H9 (cell line): ENCODE measurements at regions not wholly inside any gene's neighbourhood (a gene's known extent, or its start where the extent isn't known, plus 50 kb on each side); places are given as distances from the start of the nearest gene placed in this dataset.

Source experiments
- DNase-seq: peaks from one replicate; pipeline ENCODE4 v3.0.0-alpha.2; 2017
- H2AFZ ChIP-seq: one replicate; pipeline ENCODE4 v1.6.1; 2013; ENCODE audit warnings: mild to moderate bottlenecking, low read length, control low read depth, moderate library complexity
- H2AK5ac ChIP-seq: 2 replicates; pipeline ENCODE4 v1.6.1; 2013; ENCODE audit warnings: low read length, control low read depth, mixed read lengths; ENCODE audit not compliant: insufficient read length
- H2BK120ac ChIP-seq: one replicate; pipeline ENCODE4 v1.6.1; 2013; ENCODE audit warnings: low read depth, mild to moderate bottlenecking, low read length, control low read depth, inconsistent platforms; ENCODE audit not compliant: poor library complexity, severe bottlenecking
- H2BK12ac ChIP-seq: 2 replicates; pipeline ENCODE4 v1.6.1; 2013; ENCODE audit warnings: low read length, control low read depth, mixed read lengths, low read depth; ENCODE audit not compliant: insufficient read length
- H2BK15ac ChIP-seq: 2 replicates; pipeline ENCODE4 v1.6.1; 2013; ENCODE audit warnings: low read depth, low read length, control low read depth
- H2BK20ac ChIP-seq: one replicate; pipeline ENCODE4 v1.6.1; 2013; ENCODE audit warnings: low read depth, mild to moderate bottlenecking, low read length, control low read depth, inconsistent platforms; ENCODE audit not compliant: poor library complexity, severe bottlenecking
- H2BK5ac ChIP-seq: 2 replicates; pipeline ENCODE4 v1.6.1; 2013; ENCODE audit warnings: low read length, control low read depth, mixed read lengths; ENCODE audit not compliant: insufficient read length
- H3K14ac ChIP-seq: 2 replicates; pipeline ENCODE4 v1.6.1; 2013; ENCODE audit warnings: low read length, control low read depth; ENCODE audit not compliant: insufficient read depth
- H3K18ac ChIP-seq: 2 replicates; pipeline ENCODE4 v1.6.1; 2013; ENCODE audit warnings: low read depth, mild to moderate bottlenecking, mixed read lengths, low read length, control low read depth; ENCODE audit not compliant: insufficient read length
- H3K23ac ChIP-seq: 2 replicates; pipeline ENCODE4 v1.6.1; 2013; ENCODE audit warnings: low read length, control low read depth, mixed read lengths, low read depth; ENCODE audit not compliant: insufficient read length
- H3K23me2 ChIP-seq: 2 replicates; pipeline ENCODE4 v1.6.1; 2013; ENCODE audit warnings: low read depth, mild to moderate bottlenecking, mixed read lengths, low read length, control low read depth; ENCODE audit not compliant: insufficient read length, poor library complexity, severe bottlenecking
- H3K27ac ChIP-seq: 2 replicates; pipeline ENCODE4 v1.5.1; 2013; ENCODE audit warnings: low read length, control low read depth, mixed read lengths, low read depth; ENCODE audit not compliant: insufficient read length
- H3K27me3 ChIP-seq: 2 replicates; pipeline ENCODE4 v1.6.1; 2013; ENCODE audit warnings: low read length, control low read depth, inconsistent platforms; ENCODE audit not compliant: insufficient read depth
- H3K4ac ChIP-seq: 2 replicates; pipeline ENCODE4 v1.6.1; 2013; ENCODE audit warnings: low read depth, mild to moderate bottlenecking, control low read depth, inconsistent platforms, low read length, moderate library complexity
- H3K4me1 ChIP-seq: 2 replicates; pipeline ENCODE4 v1.6.1; 2013; ENCODE audit warnings: low read length, control low read depth, inconsistent platforms; ENCODE audit not compliant: insufficient read depth
- H3K4me2 ChIP-seq: 2 replicates; pipeline ENCODE4 v1.6.1; 2013; ENCODE audit warnings: low read length, control low read depth, mixed read lengths; ENCODE audit not compliant: insufficient read length, insufficient read depth
- H3K56ac ChIP-seq: 2 replicates; pipeline ENCODE4 v1.6.1; 2013; ENCODE audit warnings: low read depth, mild to moderate bottlenecking, mixed read lengths, low read length, control low read depth; ENCODE audit not compliant: insufficient read length
- H3K79me1 ChIP-seq: 2 replicates; pipeline ENCODE4 v1.6.1; 2013; ENCODE audit warnings: low read depth, mild to moderate bottlenecking, moderate library complexity, low read length, control low read depth, inconsistent platforms; ENCODE audit not compliant: insufficient read depth, poor library complexity, severe bottlenecking
- H3K79me2 ChIP-seq: 2 replicates; pipeline ENCODE4 v1.6.1; 2013; ENCODE audit warnings: low read length, control low read depth, inconsistent platforms; ENCODE audit not compliant: insufficient read depth
- H3K9ac ChIP-seq: 2 replicates; pipeline ENCODE4 v1.6.1; 2013; ENCODE audit warnings: low read length, control low read depth, mixed read lengths; ENCODE audit not compliant: insufficient read length; ENCODE audit errors: extremely low read depth
- H3K9me3 ChIP-seq: one replicate; pipeline ENCODE4 v1.6.1; 2013; ENCODE audit warnings: low read depth, low read length, inconsistent platforms; ENCODE audit not compliant: control insufficient read depth
- H3T11ph ChIP-seq: one replicate; pipeline ENCODE4 v1.6.1; 2013; ENCODE audit warnings: mild to moderate bottlenecking, low read length, control low read depth, inconsistent platforms
- H4K20me1 ChIP-seq: one replicate; pipeline ENCODE4 v1.6.1; 2013; ENCODE audit not compliant: control insufficient read depth, insufficient read length, insufficient read depth
- H4K5ac ChIP-seq: 2 replicates; pipeline ENCODE4 v1.6.1; 2013; ENCODE audit warnings: low read depth, mild to moderate bottlenecking, mixed read lengths, low read length, control low read depth; ENCODE audit not compliant: insufficient read length
- H4K8ac ChIP-seq: replicated peaks from 2 replicates; pipeline ENCODE4 v1.6.1; 2013; ENCODE audit warnings: low read length, control low read depth, mixed read lengths, low read depth; ENCODE audit not compliant: insufficient read length
- H4K91ac ChIP-seq: 2 replicates; pipeline ENCODE4 v1.6.1; 2013; ENCODE audit warnings: low read depth, mild to moderate bottlenecking, moderate library complexity, mixed read lengths, low read length, control low read depth; ENCODE audit not compliant: insufficient read length
- H3K27ac Mint-ChIP-seq, 3 experiments: 2 replicates in 2 of 3; 3 replicates in 1 of 3; pipeline ENCODE4 v1.8.0; 2020 to 2021; ENCODE audit warnings: mixed read lengths in 3 of 3, mild to moderate bottlenecking in 1 of 3, moderate library complexity in 1 of 3
- H3K27me3 Mint-ChIP-seq: 2 replicates; pipeline ENCODE4 v1.8.0; 2021; ENCODE audit warnings: low read depth, mild to moderate bottlenecking, moderate library complexity, mixed read lengths
- H3K36me3 Mint-ChIP-seq, 3 experiments: 2 replicates in 2 of 3; 3 replicates in 1 of 3; pipeline ENCODE4 v1.8.0; 2020 to 2021; ENCODE audit warnings: low read depth in 3 of 3, mixed read lengths in 3 of 3; ENCODE audit not compliant: insufficient read depth in 1 of 3
- H3K4me1 Mint-ChIP-seq, 2 experiments: 2 replicates each; pipeline ENCODE4 v1.8.0; 2020; ENCODE audit warnings: mixed read lengths in 2 of 2
- H3K4me3 Mint-ChIP-seq, 2 experiments: 2 replicates in 1 of 2; 3 replicates in 1 of 2; pipeline ENCODE4 v1.8.0; 2020 to 2021; ENCODE audit warnings: mild to moderate bottlenecking in 2 of 2, mixed read lengths in 2 of 2, moderate library complexity in 1 of 2
- H3K9me3 Mint-ChIP-seq, 2 experiments: 2 replicates in 1 of 2; 3 replicates in 1 of 2; pipeline ENCODE4 v1.8.0; 2020; ENCODE audit warnings: mild to moderate bottlenecking in 2 of 2, mixed read lengths in 2 of 2, moderate library complexity in 1 of 2
- CTCF ChIP-seq: fragments of 200-600 bp; sonication (generic); conservative IDR thresholded peaks from 3 replicates; pipeline ENCODE4 v1.8.0; 2021; ENCODE audit warnings: antibody characterized with exemption, mild to moderate bottlenecking
- WGBS: extraction: QIAGEN DNeasy Blood & Tissue Kit; methylation state at CpG from one replicate; pipeline ENCODE4 v1.1.7; 2013; ENCODE audit warnings: missing lambda C conversion rate, low lambda C conversion rate, mixed read lengths; ENCODE audit not compliant: insufficient read length; ENCODE audit errors: extremely low coverage; 5-methylcytosine and 5-hydroxymethylcytosine counted together

GRCh38 chr5:156147261-156147943 is 179.6 kb upstream of the SGCD start:
- Histone ChIP-seq H3K9ac (no peak overlapping the region), H4K20me1 (no peaks in the 10 kb centered on the region), H2BK5ac (no peak overlapping the region), H4K8ac (no peak overlapping the region), H3K27ac (no peak overlapping the region), H2AK5ac (no peak overlapping the region), H2BK15ac (no peak overlapping the region), H3K18ac (no peak overlapping the region), H3K79me2 (no peaks in the 10 kb centered on the region), H3K4ac (no peak overlapping the region), H3K79me1 (no peaks in the 10 kb centered on the region), H3K56ac (no peak overlapping the region), H3T11ph (no peak overlapping the region), H3K9me3 (no peaks in the 10 kb centered on the region), H3K23me2 (no peaks in the 10 kb centered on the region), H3K4me1 (no peaks in the 10 kb centered on the region; the same call in 1 of the 2 replicates), H3K23ac (no peak overlapping the region), H3K27me3 (no peaks in the 10 kb centered on the region), H2BK20ac (no peak overlapping the region), H3K14ac (no peak overlapping the region), H2BK120ac (no peak overlapping the region), H4K5ac (no peak overlapping the region), H3K4me2 (no peak overlapping the region), H2BK12ac (no peak overlapping the region), H4K91ac (no peak overlapping the region), H2AFZ (no peak overlapping the region)
- WGBS = no CpG with 5 or more reads among the region's 2 CpGs
- Mint-ChIP-seq H3K27me3 (no peaks in the 10 kb centered on the region), H3K27ac (no peak overlapping the region), H3K36me3 (peaks cover 3 to 10% (median 7%) of the 10 kb centered on the region in 3 experiments; a peak in 6 of 7 replicates), H3K4me3 (no peak overlapping the region), H3K9me3 (peaks cover 7 to 19% of the 10 kb centered on the region in 2 experiments), H3K4me1 (peaks cover 0 to 6% of the 10 kb centered on the region in 2 experiments; a peak in 1 of 4 replicates)
- no peak for TF ChIP-seq CTCF
- no peak for DNase-seq
